ENCODE measurements at regions not wholly inside any gene's neighbourhood (a gene's known extent, or its start where the extent isn't known, plus 50 kb on each side); places are given as distances from the start of the nearest gene placed in this dataset.

GRCh38 chr4:112968451-112969159, 80.8 kb upstream of the ANK2 start:
- H3K27ac ChIP-seq (replicated peaks in 1 of 4): no peak overlapping the region
- H3K9me3 ChIP-seq: no peaks in the 10 kb centered on the region
- intact Hi-C loops (cut with DNase I): no loop called here
- no peaks in the 10 kb centered on the region for H3K27me3 ChIP-seq
- TF ChIP-seq EP300 (IDR thresholded peaks at IDR 0.05) (no peak), CTCF (IDR thresholded peaks at IDR 0.05) (no peak), POLR2A (IDR thresholded peaks at IDR 0.05; ENCODE audit: low read depth) (no peak), POLR2AphosphoS5 (IDR thresholded peaks at IDR 0.05) (no peak)
- no peak for DNase-seq (ENCODE audit: extremely low spot score)
- no peaks in the 10 kb centered on the region for H3K36me3 ChIP-seq
- H3K4me3 ChIP-seq: no peak overlapping the region
- H3K4me1 ChIP-seq: no peaks in the 10 kb centered on the region

DNA sequence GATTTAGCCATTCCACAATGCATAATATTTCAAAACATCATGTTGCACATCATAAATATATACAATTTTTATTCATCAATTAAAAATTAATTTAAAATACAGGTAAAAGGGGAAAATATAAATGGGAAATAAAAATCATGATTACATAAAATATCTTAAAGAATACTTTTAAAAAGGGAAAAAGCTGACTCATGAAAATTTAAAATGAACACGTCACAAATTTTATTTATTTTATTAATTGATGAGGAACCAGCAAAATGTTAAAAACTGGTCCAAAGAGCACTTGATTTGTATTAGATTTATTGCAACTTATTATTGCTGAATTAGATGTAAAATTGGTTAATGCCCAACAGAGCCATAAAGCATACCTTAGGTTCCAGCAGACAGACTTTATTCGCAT, 78.5 kb upstream of the ANK2 start:
- Histone ChIP-seq H3K36me3 (no peaks in the 10 kb centered on the region), H3K4me1 (no peaks in the 10 kb centered on the region), H3K9me3 (no peaks in the 10 kb centered on the region), H3K27me3 (no peaks in the 10 kb centered on the region), H3K4me3 (no peak overlapping the region), H3K27ac (replicated peaks in 1 of 4) (no peak overlapping the region)
- TF ChIP-seq POLR2A (IDR thresholded peaks at IDR 0.05; ENCODE audit: low read depth): no peak
- no peak for TF ChIP-seq POLR2AphosphoS5 (IDR thresholded peaks at IDR 0.05)
- TF ChIP-seq CTCF (IDR thresholded peaks at IDR 0.05): no peak
- no peak for TF ChIP-seq EP300 (IDR thresholded peaks at IDR 0.05)
- no peak for DNase-seq (ENCODE audit: extremely low spot score)
- WGBS: 100% methylated on average over 2 of the region's 2 CpGs
- intact Hi-C loops (cut with DNase I): no loop called here

DNA sequence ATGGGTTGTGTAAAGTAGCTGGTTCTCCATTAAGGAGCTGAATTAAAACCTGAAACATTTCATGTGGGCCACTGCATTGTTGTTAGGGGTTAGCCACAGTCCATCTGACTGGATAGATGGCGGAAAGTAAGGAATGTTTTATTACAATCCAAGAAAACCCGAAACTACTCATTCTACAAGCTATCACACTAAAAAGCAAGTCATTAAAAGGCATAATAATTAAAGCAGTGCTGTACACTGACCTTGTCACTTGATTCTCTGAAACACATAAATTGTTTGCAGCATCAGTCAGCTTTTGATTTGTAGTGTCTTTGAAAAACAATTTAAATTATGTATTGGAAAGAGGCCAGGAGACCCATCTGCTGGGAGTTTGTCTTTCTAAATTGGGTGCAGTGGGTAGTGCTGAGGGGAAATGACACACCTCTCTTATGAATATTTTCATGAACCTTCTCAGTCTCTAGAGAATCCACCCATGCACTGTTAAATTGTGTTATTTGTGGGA, 75.7 kb upstream of the ANK2 start:
- Histone ChIP-seq H3K27me3 (no peaks in the 10 kb centered on the region), H3K4me1 (no peaks in the 10 kb centered on the region), H3K4me3 (no peak overlapping the region), H3K27ac (replicated peaks in 1 of 4) (no peak overlapping the region), H3K9me3 (no peaks in the 10 kb centered on the region), H3K36me3 (no peaks in the 10 kb centered on the region)
- DNase-seq (ENCODE audit: extremely low spot score): no peak
- TF ChIP-seq EP300 (IDR thresholded peaks at IDR 0.05) (no peak), POLR2AphosphoS5 (IDR thresholded peaks at IDR 0.05) (no peak), CTCF (IDR thresholded peaks at IDR 0.05) (no peak), POLR2A (IDR thresholded peaks at IDR 0.05; ENCODE audit: low read depth) (no peak)
- WGBS: 87% methylated on average over 2 of the region's 2 CpGs
- intact Hi-C loops (cut with DNase I): no loop called here

DNA sequence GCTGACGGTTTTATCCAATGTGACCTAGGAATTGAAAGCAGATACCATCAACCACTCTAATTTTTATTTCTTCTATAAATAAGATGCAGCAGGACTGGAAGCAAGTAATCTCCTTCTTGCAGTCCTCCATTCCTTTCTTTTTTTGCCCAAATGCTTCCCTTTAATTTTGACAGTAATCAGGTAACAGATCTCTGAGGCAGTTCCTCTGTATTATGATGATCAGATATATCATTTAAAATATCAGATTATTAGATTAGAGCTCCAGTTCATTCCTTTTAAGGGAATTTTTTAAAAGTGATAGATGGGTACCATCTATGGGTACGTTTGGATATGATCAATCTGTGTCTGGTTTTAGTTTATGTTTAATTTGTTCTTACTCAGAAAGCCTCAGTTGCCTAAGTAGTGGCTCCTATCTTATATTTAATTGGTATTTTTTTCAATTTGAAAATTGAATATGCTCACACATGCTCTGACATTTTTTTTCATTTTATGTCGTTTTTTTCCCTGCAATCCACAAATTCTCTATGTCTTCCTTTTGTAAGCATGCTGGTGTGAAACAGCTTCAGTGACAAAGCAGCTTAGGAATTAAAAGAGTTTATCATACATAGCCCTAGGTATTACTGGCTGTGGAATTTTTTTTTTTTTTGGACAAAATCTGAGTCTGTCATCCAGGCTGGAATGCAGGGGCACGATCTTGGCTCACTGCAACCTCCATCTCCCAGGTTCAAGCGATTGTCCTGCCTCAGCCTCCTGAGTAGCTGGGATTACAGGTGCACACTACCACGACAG, 73.7 kb upstream of the ANK2 start:
- DNase-seq (ENCODE audit: extremely low spot score): no peak
- Histone ChIP-seq H3K4me3 (no peak overlapping the region), H3K4me1 (no peaks in the 10 kb centered on the region), H3K27ac (replicated peaks in 1 of 4) (no peak overlapping the region), H3K9me3 (no peaks in the 10 kb centered on the region), H3K27me3 (no peaks in the 10 kb centered on the region), H3K36me3 (no peaks in the 10 kb centered on the region)
- WGBS: 81% methylated on average over 6 of the region's 6 CpGs
- TF ChIP-seq POLR2A (IDR thresholded peaks at IDR 0.05; ENCODE audit: low read depth) (no peak), CTCF (IDR thresholded peaks at IDR 0.05) (no peak), EP300 (IDR thresholded peaks at IDR 0.05) (no peak), POLR2AphosphoS5 (IDR thresholded peaks at IDR 0.05) (no peak)
- intact Hi-C loops (cut with DNase I): no loop called here
